Neural cell (in vitro differentiated cells): ENCODE measurements at regions not wholly inside any gene's neighbourhood (a gene's known extent, or its start where the extent isn't known, plus 50 kb on each side); places are given as distances from the start of the nearest gene placed in this dataset.

Source experiments
- CTCF ChIP-seq: fragments of 450-650 bp; IDR thresholded peaks from 2 replicates; pipeline ENCODE4 v1.5.1; 2014; ENCODE audit warnings: antibody characterized with exemption, mild to moderate bottlenecking, moderate library complexity; ENCODE audit not compliant: poor library complexity, severe bottlenecking
- EZH2 ChIP-seq: fragments of 200-600, 300-800 bp; shearing (Covaris generic), sonication (generic); IDR thresholded peaks from 2 replicates; pipeline ENCODE4 v1.6.1; 2014; ENCODE audit warnings: antibody characterized with exemption, low read length, borderline replicate concordance, mild to moderate bottlenecking; ENCODE audit not compliant: insufficient read depth, poor library complexity, severe bottlenecking
- MXI1 ChIP-seq: fragments of 450-650 bp; conservative IDR thresholded peaks from 2 replicates; pipeline ENCODE4 v1.6.1; 2014; ENCODE audit warnings: antibody characterized with exemption, mild to moderate bottlenecking; ENCODE audit not compliant: poor library complexity, severe bottlenecking
- POLR2AphosphoS5 ChIP-seq: IDR thresholded peaks from 2 replicates; pipeline ENCODE4 v1.6.1; 2012
- RAD21 ChIP-seq: fragments of 450-650 bp; conservative IDR thresholded peaks from 2 replicates; pipeline ENCODE4 v1.6.1; 2014; ENCODE audit warnings: antibody characterized with exemption, mild to moderate bottlenecking, moderate library complexity
- TAF1 ChIP-seq: IDR thresholded peaks from 2 replicates; pipeline ENCODE4 v1.6.1; 2012; ENCODE audit warnings: low read depth

GRCh38 chr10:24792638-24793037 lies 69.0 kb upstream of the ARHGAP21 start:
- no peak for TF ChIP-seq CTCF
- TF ChIP-seq POLR2AphosphoS5: no peak
- no peak for TF ChIP-seq TAF1
- TF ChIP-seq RAD21: no peak
- no peak for TF ChIP-seq EZH2
- TF ChIP-seq MXI1: no peak
